Left renal pelvis (tissue), 4 donors: ENCODE measurements at regions not wholly inside any gene's neighbourhood (a gene's known extent, or its start where the extent isn't known, plus 50 kb on each side); places are given as distances from the start of the nearest gene placed in this dataset.
"Not testable (repeated sequence)": the region's sequence is repeated elsewhere in the genome, so short reads cannot be mapped to it uniquely, and the experiment has no call there.

Source experiments
- DNase-seq, 4 donors: peaks; one replicate each; pipeline ENCODE4 v3.0.0-alpha.2; 2013; ENCODE audit warnings: low read depth in 4 of 4, low spot score in 3 of 4

GRCh38 chr7:53491051-53491450 is 455.6 kb downstream of the POM121L12 start:
- DNase-seq: no peak

- DNase-seq: not testable (repeated sequence)
Observed at GRCh38 chr7:53495181-53495580, 459.7 kb downstream of the POM121L12 start.

- DNase-seq: no peak
Observed at GRCh38 chr7:53500076-53500475, 464.6 kb downstream of the POM121L12 start.

GRCh38 chr7:53504914-53505313 is 469.5 kb downstream of the POM121L12 start:
- DNase-seq: no peak

- no peak for DNase-seq
Observed at GRCh38 chr7:53518319-53518718, 482.9 kb downstream of the POM121L12 start.

- DNase-seq: no peak
Observed at GRCh38 chr7:53520841-53521240, 485.4 kb downstream of the POM121L12 start.

- no peak for DNase-seq
Observed at GRCh38 chr7:53521638-53522184, 486.3 kb downstream of the POM121L12 start.

GRCh38 chr7:53539558-53539957 is 504.1 kb downstream of the POM121L12 start:
- no peak for DNase-seq

GRCh38 chr7:53541475-53541874 is 506.0 kb downstream of the POM121L12 start:
- no peak for DNase-seq

- no peak for DNase-seq
Observed at GRCh38 chr7:53542157-53542556, 506.7 kb downstream of the POM121L12 start.
